ENCODE measurements at regions not wholly inside any gene's neighbourhood (a gene's known extent, or its start where the extent isn't known, plus 50 kb on each side); places are given as distances from the start of the nearest gene placed in this dataset.

- Histone ChIP-seq H3K27me3 (ENCODE audit: insufficient read depth, poor library complexity, severe bottlenecking) (no peaks in the 10 kb centered on the region), H3K27ac (replicated peaks) (no peak overlapping the region), H3K4me3 (replicated peaks; ENCODE audit: insufficient read depth, low read length) (no peak overlapping the region)
- TF ChIP-seq REST (IDR thresholded peaks at IDR 0.05; ENCODE audit: insufficient replicate concordance, low read depth) (no peak), SPI1 (IDR thresholded peaks at IDR 0.05; ENCODE audit: borderline replicate concordance, low read depth) (no peak), GABPA (IDR thresholded peaks at IDR 0.05; ENCODE audit: low read depth) (no peak), POLR2AphosphoS5 (IDR thresholded peaks at IDR 0.05; ENCODE audit: low read depth) (no peak), CTCF (IDR thresholded peaks at IDR 0.05; ENCODE audit: insufficient read depth, low read length) (no peak)
- no peak for DNase-seq (ENCODE audit: low read depth in 1 of 2, low spot score in 1 of 2)
These were observed 122.2 kb downstream of the GPR37 start for GRCh38 chr7:124643311-124643811.

GRCh38 chr7:124635416-124635815, 130.2 kb downstream of the GPR37 start:
- TF ChIP-seq GABPA (IDR thresholded peaks at IDR 0.05; ENCODE audit: low read depth): no peak
- TF ChIP-seq REST (IDR thresholded peaks at IDR 0.05; ENCODE audit: insufficient replicate concordance, low read depth): no peak
- no peak for TF ChIP-seq CTCF (IDR thresholded peaks at IDR 0.05; ENCODE audit: insufficient read depth, low read length)
- no peak for TF ChIP-seq SPI1 (IDR thresholded peaks at IDR 0.05; ENCODE audit: borderline replicate concordance, low read depth)
- no peak for TF ChIP-seq POLR2AphosphoS5 (IDR thresholded peaks at IDR 0.05; ENCODE audit: low read depth)
- Histone ChIP-seq H3K4me3 (replicated peaks; ENCODE audit: insufficient read depth, low read length) (no peak overlapping the region), H3K27me3 (ENCODE audit: insufficient read depth, poor library complexity, severe bottlenecking) (no peaks in the 10 kb centered on the region), H3K27ac (replicated peaks) (no peak overlapping the region)
- DNase-seq (ENCODE audit: low read depth in 1 of 2, low spot score in 1 of 2): peak in 1 of 2 experiments; percentile 1

- no peak for TF ChIP-seq POLR2AphosphoS5 (IDR thresholded peaks at IDR 0.05; ENCODE audit: low read depth)
- no peak for TF ChIP-seq CTCF (IDR thresholded peaks at IDR 0.05; ENCODE audit: insufficient read depth, low read length)
- TF ChIP-seq GABPA (IDR thresholded peaks at IDR 0.05; ENCODE audit: low read depth): no peak
- no peak for TF ChIP-seq REST (IDR thresholded peaks at IDR 0.05; ENCODE audit: insufficient replicate concordance, low read depth)
- TF ChIP-seq SPI1 (IDR thresholded peaks at IDR 0.05; ENCODE audit: borderline replicate concordance, low read depth): no peak
- H3K27ac ChIP-seq (replicated peaks): no peak overlapping the region
- H3K4me3 ChIP-seq (replicated peaks; ENCODE audit: insufficient read depth, low read length): no peak overlapping the region
- no peak for DNase-seq (ENCODE audit: low read depth in 1 of 2, low spot score in 1 of 2)
- H3K27me3 ChIP-seq (ENCODE audit: insufficient read depth, poor library complexity, severe bottlenecking): no peaks in the 10 kb centered on the region
These were observed 131.9 kb downstream of the GPR37 start for GRCh38 chr7:124633740-124634139.

Measured in HL-60 (cell line).